ENCODE measurements at regions not wholly inside any gene's neighbourhood (a gene's known extent, or its start where the extent isn't known, plus 50 kb on each side); places are given as distances from the start of the nearest gene placed in this dataset.
A peak's percentile ranks its signal among the peaks of the same experiment; 100 is the strongest.

- no peak for TF ChIP-seq CTCF (IDR thresholded peaks at IDR 0.05; ENCODE audit: low read depth, low read length)
- peak; percentile 71 for DNase-seq (ENCODE audit: extremely low read depth, low read depth)
Measured at GRCh38 chr3:151976211-151977050, 103.0 kb downstream of the SUCNR1 start.

GRCh38 chr3:151979906-151980305, 106.5 kb downstream of the SUCNR1 start:
- TF ChIP-seq CTCF (IDR thresholded peaks at IDR 0.05; ENCODE audit: low read depth, low read length), result no peak
- DNase-seq (ENCODE audit: extremely low read depth, low read depth), result no peak

- TF ChIP-seq CTCF (IDR thresholded peaks at IDR 0.05; ENCODE audit: low read depth, low read length), result no peak
- DNase-seq (ENCODE audit: extremely low read depth, low read depth), result no peak
Measured at GRCh38 chr3:151983538-151983937, 110.1 kb downstream of the SUCNR1 start.

- no peak for TF ChIP-seq CTCF (IDR thresholded peaks at IDR 0.05; ENCODE audit: low read depth, low read length)
- no peak for DNase-seq (ENCODE audit: extremely low read depth, low read depth)
Measured at GRCh38 chr3:151985787-151986430, 112.5 kb downstream of the SUCNR1 start.

GRCh38 chr3:151987893-151988292, 114.5 kb downstream of the SUCNR1 start:
- DNase-seq (ENCODE audit: extremely low read depth, low read depth), result no peak
- no peak for TF ChIP-seq CTCF (IDR thresholded peaks at IDR 0.05; ENCODE audit: low read depth, low read length)

- TF ChIP-seq CTCF (IDR thresholded peaks at IDR 0.05; ENCODE audit: low read depth, low read length), result no peak
- no peak for DNase-seq (ENCODE audit: extremely low read depth, low read depth)
Measured at GRCh38 chr3:151989621-151990020, 116.2 kb downstream of the SUCNR1 start.

- DNase-seq (ENCODE audit: extremely low read depth, low read depth), result no peak
- no peak for TF ChIP-seq CTCF (IDR thresholded peaks at IDR 0.05; ENCODE audit: low read depth, low read length)
Measured at GRCh38 chr3:151990696-151991376, 117.4 kb downstream of the SUCNR1 start.
